Panc1 (cell line): ENCODE measurements at regions not wholly inside any gene's neighbourhood (a gene's known extent, or its start where the extent isn't known, plus 50 kb on each side); places are given as distances from the start of the nearest gene placed in this dataset.

Source experiments
- ATAC-seq: fragments of 200-7000 bp; cut with Tn5 transposase; 2 replicates; pipeline ENCODE4 v1.9.1; 2020; ENCODE audit warnings: mild to moderate bottlenecking, moderate library complexity
- BruUV-seq: library from RNA; stranded (reverse); fragments of 400-500 nt; replicated peaks from 2 replicates; lab custom pipeline; 2021; lab: Mats Ljungman, UMichigan
- CTCF ChIA-PET: fragments of 300-600 bp; sonication (Branson Sonifier 250); formaldehyde crosslinking; loops from one replicate; lab custom pipeline; 2022; ENCODE audit warnings: antibody characterized with exemption; lab: Charles Lee
- POLR2A ChIA-PET: fragments of 300-600 bp; sonication (Branson Sonifier 250); formaldehyde crosslinking; loops from one replicate; lab custom pipeline; 2022; ENCODE audit warnings: antibody characterized with exemption; lab: Charles Lee
- DNase-seq: peaks from one replicate; pipeline ENCODE4 v3.0.0-alpha.2; 2010; ENCODE audit warnings: low read depth, low spot score
- H3K27ac ChIP-seq: 2 replicates; pipeline ENCODE4 v1.5.1; 2011; ENCODE audit warnings: mild to moderate bottlenecking, low read length, inconsistent platforms
- H3K27me3 ChIP-seq: fragments of 200-500 bp; sonication (Bioruptor generic); 2 replicates; pipeline ENCODE4 v1.6.0; 2014; ENCODE audit warnings: low read length, inconsistent platforms; ENCODE audit not compliant: control insufficient read depth, insufficient read depth
- H3K36me3 ChIP-seq: fragments of 200-500 bp; sonication (Bioruptor generic); 2 replicates; pipeline ENCODE4 v1.5.1; 2014; ENCODE audit warnings: inconsistent platforms, mild to moderate bottlenecking, low read length, moderate library complexity; ENCODE audit not compliant: control insufficient read depth, insufficient read depth
- H3K4me1 ChIP-seq: 2 replicates; pipeline ENCODE4 v1.5.1; 2011; ENCODE audit warnings: inconsistent platforms, mild to moderate bottlenecking, low read length, moderate library complexity; ENCODE audit not compliant: control insufficient read depth, insufficient read depth
- H3K4me3 ChIP-seq, 2 experiments: 2 replicates each; pipeline ENCODE4 v1.5.1; 2011 to 2012; ENCODE audit warnings: low read depth in 2 of 2, low read length in 2 of 2, mild to moderate bottlenecking in 2 of 2, inconsistent platforms in 1 of 2, moderate library complexity in 1 of 2
- H3K9me3 ChIP-seq: fragments of 200-500 bp; sonication (Bioruptor generic); 2 replicates; pipeline ENCODE4 v1.5.1; 2014; ENCODE audit warnings: low read depth, mild to moderate bottlenecking, inconsistent platforms, low read length, moderate library complexity; ENCODE audit not compliant: control insufficient read depth, insufficient read depth
- POLR2AphosphoS5 ChIP-seq: IDR thresholded peaks from 2 replicates; pipeline ENCODE4 v1.6.1; 2012; ENCODE audit warnings: mild to moderate bottlenecking, low read depth, low read length, moderate library complexity
- SIN3A ChIP-seq: IDR thresholded peaks from 2 replicates; pipeline ENCODE4 v1.6.1; 2012; ENCODE audit warnings: low read depth, mild to moderate bottlenecking, low read length, moderate library complexity, borderline replicate concordance; ENCODE audit not compliant: insufficient read depth
- TCF7L2 ChIP-seq: IDR thresholded peaks from 2 replicates; pipeline ENCODE4 v1.6.1; 2011; ENCODE audit warnings: mild to moderate bottlenecking, low read depth, low read length, inconsistent platforms
- in situ Hi-C: cut with HindIII; loops from 2 replicates; pipeline ENCODE4 v1.10.0; 2016; ENCODE audit warnings: low sequenced_read_pairs, low pct_unique_long_range_greater_than_20kb
- intact Hi-C: fragments of 100-400 bp; cut with micrococcal nuclease; formaldehyde crosslinking; loops from one replicate; pipeline ENCODE4 v1.10.0; 2022; ENCODE audit not compliant: unreplicated experiment
- TF ChIP-seq, protein P1 (sequence below): fragments of 450-650 bp; IDR thresholded peaks from 2 replicates; pipeline ENCODE4 v1.5.1; 2017; ENCODE audit warnings: mild to moderate bottlenecking
- TF ChIP-seq, protein P2 (sequence below), 2 experiments: IDR thresholded peaks; 2 replicates each; pipeline ENCODE4 v1.6.1; 2011 to 2012; ENCODE audit warnings: low read depth in 2 of 2, control low read depth in 1 of 2, low read length in 1 of 2, mild to moderate bottlenecking in 1 of 2, moderate library complexity in 1 of 2; ENCODE audit not compliant: insufficient read depth in 1 of 2

DNA sequence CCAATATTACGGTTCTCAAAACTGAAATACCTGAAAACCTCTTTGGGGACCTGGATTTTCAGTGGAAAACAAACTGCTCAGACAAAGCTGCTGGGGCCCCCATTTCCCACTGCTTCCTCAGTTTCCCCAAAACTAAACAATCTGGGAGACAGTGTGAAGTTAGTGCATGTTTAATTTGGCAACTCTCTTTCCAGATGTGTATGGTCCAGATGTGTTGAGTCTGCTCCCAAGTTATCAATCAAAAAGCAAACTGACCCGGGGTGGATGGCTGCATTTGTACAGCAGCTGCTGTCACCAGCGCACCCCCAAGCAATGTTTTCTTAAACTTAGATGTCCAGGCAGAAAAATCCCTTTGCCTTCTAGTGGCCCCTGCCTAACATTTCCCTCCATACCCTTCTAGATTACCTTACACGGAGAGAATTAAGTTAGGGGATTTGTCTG is 136.9 kb downstream of the COPS8 start:
- Histone ChIP-seq H3K36me3 (no peaks in the 10 kb centered on the region), H3K9me3 (no peaks in the 10 kb centered on the region), H3K4me3 (peak overlapping the region in 1 of 2 experiments; percentile 15; a peak in 2 of 4 replicates), H3K4me1 (peaks cover 36% of the 10 kb centered on the region), H3K27me3 (no peaks in the 10 kb centered on the region), H3K27ac (peak overlapping the region; percentile 96)
- intact Hi-C loops (loop anchor here (5.0 kb wide), 1 partner anchor 50 kb away; no protein-coding TSS in a partner anchor), in situ Hi-C loops (no loop called here)
- no peak for DNase-seq
- no TSS peak for BruUV-seq
- TF ChIP-seq SIN3A (no peak), TCF7L2 (no peak), POLR2AphosphoS5 (no peak)
- TF ChIP-seq, protein P1, sequence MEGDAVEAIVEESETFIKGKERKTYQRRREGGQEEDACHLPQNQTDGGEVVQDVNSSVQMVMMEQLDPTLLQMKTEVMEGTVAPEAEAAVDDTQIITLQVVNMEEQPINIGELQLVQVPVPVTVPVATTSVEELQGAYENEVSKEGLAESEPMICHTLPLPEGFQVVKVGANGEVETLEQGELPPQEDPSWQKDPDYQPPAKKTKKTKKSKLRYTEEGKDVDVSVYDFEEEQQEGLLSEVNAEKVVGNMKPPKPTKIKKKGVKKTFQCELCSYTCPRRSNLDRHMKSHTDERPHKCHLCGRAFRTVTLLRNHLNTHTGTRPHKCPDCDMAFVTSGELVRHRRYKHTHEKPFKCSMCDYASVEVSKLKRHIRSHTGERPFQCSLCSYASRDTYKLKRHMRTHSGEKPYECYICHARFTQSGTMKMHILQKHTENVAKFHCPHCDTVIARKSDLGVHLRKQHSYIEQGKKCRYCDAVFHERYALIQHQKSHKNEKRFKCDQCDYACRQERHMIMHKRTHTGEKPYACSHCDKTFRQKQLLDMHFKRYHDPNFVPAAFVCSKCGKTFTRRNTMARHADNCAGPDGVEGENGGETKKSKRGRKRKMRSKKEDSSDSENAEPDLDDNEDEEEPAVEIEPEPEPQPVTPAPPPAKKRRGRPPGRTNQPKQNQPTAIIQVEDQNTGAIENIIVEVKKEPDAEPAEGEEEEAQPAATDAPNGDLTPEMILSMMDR, result no peak
- TF ChIP-seq, protein P2, sequence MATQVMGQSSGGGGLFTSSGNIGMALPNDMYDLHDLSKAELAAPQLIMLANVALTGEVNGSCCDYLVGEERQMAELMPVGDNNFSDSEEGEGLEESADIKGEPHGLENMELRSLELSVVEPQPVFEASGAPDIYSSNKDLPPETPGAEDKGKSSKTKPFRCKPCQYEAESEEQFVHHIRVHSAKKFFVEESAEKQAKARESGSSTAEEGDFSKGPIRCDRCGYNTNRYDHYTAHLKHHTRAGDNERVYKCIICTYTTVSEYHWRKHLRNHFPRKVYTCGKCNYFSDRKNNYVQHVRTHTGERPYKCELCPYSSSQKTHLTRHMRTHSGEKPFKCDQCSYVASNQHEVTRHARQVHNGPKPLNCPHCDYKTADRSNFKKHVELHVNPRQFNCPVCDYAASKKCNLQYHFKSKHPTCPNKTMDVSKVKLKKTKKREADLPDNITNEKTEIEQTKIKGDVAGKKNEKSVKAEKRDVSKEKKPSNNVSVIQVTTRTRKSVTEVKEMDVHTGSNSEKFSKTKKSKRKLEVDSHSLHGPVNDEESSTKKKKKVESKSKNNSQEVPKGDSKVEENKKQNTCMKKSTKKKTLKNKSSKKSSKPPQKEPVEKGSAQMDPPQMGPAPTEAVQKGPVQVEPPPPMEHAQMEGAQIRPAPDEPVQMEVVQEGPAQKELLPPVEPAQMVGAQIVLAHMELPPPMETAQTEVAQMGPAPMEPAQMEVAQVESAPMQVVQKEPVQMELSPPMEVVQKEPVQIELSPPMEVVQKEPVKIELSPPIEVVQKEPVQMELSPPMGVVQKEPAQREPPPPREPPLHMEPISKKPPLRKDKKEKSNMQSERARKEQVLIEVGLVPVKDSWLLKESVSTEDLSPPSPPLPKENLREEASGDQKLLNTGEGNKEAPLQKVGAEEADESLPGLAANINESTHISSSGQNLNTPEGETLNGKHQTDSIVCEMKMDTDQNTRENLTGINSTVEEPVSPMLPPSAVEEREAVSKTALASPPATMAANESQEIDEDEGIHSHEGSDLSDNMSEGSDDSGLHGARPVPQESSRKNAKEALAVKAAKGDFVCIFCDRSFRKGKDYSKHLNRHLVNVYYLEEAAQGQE (IDR thresholded peaks at IDR 0.05; ENCODE audit: insufficient read depth in 1 of 2, low read depth in 2 of 2, low read length in 1 of 2), result no peak
- POLR2A ChIA-PET, result no interaction called here
- CTCF ChIA-PET, result interaction anchor here (0.5 kb wide), 1 partner anchor 290 kb away, joined by 3 read pairs; no protein-coding TSS in a partner anchor
- ATAC-seq, result peak; percentile 31

DNA sequence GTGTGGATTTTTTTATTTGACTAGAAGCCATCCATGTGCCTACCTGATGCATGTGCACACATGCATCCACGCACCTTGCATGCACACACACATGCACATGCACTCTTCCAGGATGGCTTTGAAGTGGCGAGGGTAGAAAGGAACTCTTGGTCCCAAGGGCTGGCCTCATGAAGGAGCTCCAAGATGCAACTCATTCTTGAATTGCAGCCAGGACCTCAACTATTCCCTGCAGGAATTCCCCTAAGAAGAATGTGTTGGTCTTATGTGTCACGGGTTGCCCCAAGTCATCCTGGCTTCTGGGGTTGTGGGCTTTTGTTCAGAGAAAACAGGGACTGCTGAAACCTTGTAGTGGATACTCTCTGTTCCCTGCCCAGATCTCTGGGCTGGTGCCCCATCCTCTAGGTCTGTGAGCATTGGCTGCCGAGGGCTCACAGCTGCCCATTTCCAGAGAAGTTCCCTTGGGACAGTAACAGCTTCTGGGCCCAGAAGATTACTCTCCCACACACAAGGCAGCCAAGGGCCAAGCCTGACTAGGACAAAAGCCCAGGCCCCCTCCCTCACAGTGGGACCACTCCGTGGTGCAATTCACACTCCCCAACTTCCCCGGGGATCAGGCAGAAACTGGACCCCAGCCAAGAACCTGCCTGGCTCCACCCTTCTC is 137.6 kb downstream of the COPS8 start:
- H3K4me1 ChIP-seq, result peaks cover 36% of the 10 kb centered on the region
- H3K4me3 ChIP-seq, result no peak overlapping the region
- in situ Hi-C loops (no loop called here), intact Hi-C loops (loop anchor here (5.0 kb wide), 1 partner anchor 51 kb away; no protein-coding TSS in a partner anchor)
- no peaks in the 10 kb centered on the region for H3K36me3 ChIP-seq
- H3K27ac ChIP-seq, result peak overlapping the region; percentile 96
- TF ChIP-seq SIN3A (no peak), TCF7L2 (peak; percentile 98), POLR2AphosphoS5 (peak; percentile 71)
- TF ChIP-seq, protein P1, result no peak
- TF ChIP-seq, protein P2 (IDR thresholded peaks at IDR 0.05; ENCODE audit: insufficient read depth in 1 of 2, low read depth in 2 of 2, low read length in 1 of 2), result no peak
- CTCF ChIA-PET, result interaction anchor here (0.7 kb wide), 1 partner anchor 514 kb away, joined by 9 read pairs; no protein-coding TSS in a partner anchor
- ATAC-seq (peak; percentile 86), DNase-seq (no peak)
- no TSS peak for BruUV-seq
- POLR2A ChIA-PET, result interaction anchor here (0.7 kb wide), 1 partner anchor 837 kb away, joined by 16 read pairs; no protein-coding TSS in a partner anchor
- H3K9me3 ChIP-seq, result no peaks in the 10 kb centered on the region
- no peaks in the 10 kb centered on the region for H3K27me3 ChIP-seq
